Vagina (tissue), 2 donors: ENCODE measurements at regions not wholly inside any gene's neighbourhood (a gene's known extent, or its start where the extent isn't known, plus 50 kb on each side); places are given as distances from the start of the nearest gene placed in this dataset.

ENCODE experiments used
- DNase-seq, 2 donors: peaks; one replicate each; pipeline ENCODE4 v3.0.0-alpha.2; 2017; ENCODE audit errors: extremely low spot score in 2 of 2
- H3K27ac ChIP-seq: fragments of 200-600 bp; sonication (generic); one replicate; pipeline ENCODE4 v1.5.1; 2019
- H3K27me3 ChIP-seq: fragments of 200-600 bp; sonication (generic); one replicate; pipeline ENCODE4 v1.5.1; 2019
- H3K36me3 ChIP-seq, 2 donors: fragments of 200-600 bp; sonication (generic); one replicate each; pipeline ENCODE4 v1.5.1; 2017 to 2019
- H3K4me1 ChIP-seq: fragments of 200-600 bp; sonication (generic); one replicate; pipeline ENCODE4 v1.5.1; 2019
- H3K4me3 ChIP-seq, 2 donors: fragments of 200-600 bp; sonication (generic); 1 replicate in 1 of 2; 2 replicates in 1 of 2; pipeline ENCODE4 v1.5.1; 2016 to 2019
- H3K9me3 ChIP-seq: fragments of 200-600 bp; sonication (generic); one replicate; pipeline ENCODE4 v1.5.1; 2019
- CTCF ChIP-seq, 3 experiments: fragments of 450-650 bp in 2 of 3; fragments of 200-600 bp in 1 of 3; sonication (generic) in 1 of 3; IDR thresholded peaks; one replicate each; pipeline ENCODE4 v1.5.1; 2017 to 2019; ENCODE audit warnings: antibody characterized with exemption in 3 of 3, mild to moderate bottlenecking in 2 of 3, moderate library complexity in 2 of 3
- POLR2A ChIP-seq, 2 donors: fragments of 450-650 bp; IDR thresholded peaks; one replicate each; pipeline ENCODE4 v1.6.1; 2017; ENCODE audit warnings: antibody characterized with exemption in 2 of 2, mild to moderate bottlenecking in 2 of 2, moderate library complexity in 2 of 2
- POLR2AphosphoS5 ChIP-seq, 2 donors: sonication (generic); formaldehyde crosslinking; IDR thresholded peaks; one replicate each; pipeline ENCODE4 v1.9.0; 2017; ENCODE audit warnings: antibody characterized with exemption in 2 of 2, mild to moderate bottlenecking in 2 of 2, low read depth in 1 of 2; ENCODE audit not compliant: insufficient read depth in 1 of 2
- intact Hi-C: fragments of 100-400 bp; cut with DNase I; formaldehyde crosslinking; loops from one replicate; pipeline ENCODE4 v1.15.1; 2023

- TF ChIP-seq POLR2A (IDR thresholded peaks at IDR 0.05) (no peak), POLR2AphosphoS5 (IDR thresholded peaks at IDR 0.05; ENCODE audit: insufficient read depth in 1 of 2, low read depth in 1 of 2) (no peak), CTCF (IDR thresholded peaks at IDR 0.05) (no peak)
- H3K27me3 ChIP-seq = no peaks in the 10 kb centered on the region
- no peak overlapping the region for H3K27ac ChIP-seq
- H3K4me1 ChIP-seq = no peaks in the 10 kb centered on the region
- H3K36me3 ChIP-seq = no peaks in the 10 kb centered on the region
- no peak overlapping the region for H3K4me3 ChIP-seq
- DNase-seq = no peak
- intact Hi-C loops = no loop called here
- no peaks in the 10 kb centered on the region for H3K9me3 ChIP-seq
Measured at GRCh38 chr5:113897748-113898147, 384.3 kb downstream of the YTHDC2 start.

GRCh38 chr5:113900141-113900540, 386.6 kb downstream of the YTHDC2 start:
- H3K27ac ChIP-seq = no peak overlapping the region
- intact Hi-C loops = no loop called here
- H3K4me3 ChIP-seq = no peak overlapping the region
- H3K4me1 ChIP-seq = no peaks in the 10 kb centered on the region
- DNase-seq = no peak
- H3K27me3 ChIP-seq = no peaks in the 10 kb centered on the region
- H3K9me3 ChIP-seq = no peaks in the 10 kb centered on the region
- TF ChIP-seq POLR2A (IDR thresholded peaks at IDR 0.05) (no peak), CTCF (IDR thresholded peaks at IDR 0.05) (no peak), POLR2AphosphoS5 (IDR thresholded peaks at IDR 0.05; ENCODE audit: insufficient read depth in 1 of 2, low read depth in 1 of 2) (no peak)
- no peaks in the 10 kb centered on the region for H3K36me3 ChIP-seq

- H3K4me1 ChIP-seq = no peaks in the 10 kb centered on the region
- H3K36me3 ChIP-seq = no peaks in the 10 kb centered on the region
- no peak for DNase-seq
- H3K27ac ChIP-seq = no peak overlapping the region
- no peaks in the 10 kb centered on the region for H3K9me3 ChIP-seq
- H3K27me3 ChIP-seq = no peaks in the 10 kb centered on the region
- intact Hi-C loops = no loop called here
- H3K4me3 ChIP-seq = no peak overlapping the region
- no peak for TF ChIP-seq POLR2A (IDR thresholded peaks at IDR 0.05)
- no peak for TF ChIP-seq POLR2AphosphoS5 (IDR thresholded peaks at IDR 0.05; ENCODE audit: insufficient read depth in 1 of 2, low read depth in 1 of 2)
- TF ChIP-seq CTCF (IDR thresholded peaks at IDR 0.05) = no peak
Measured at GRCh38 chr5:113900816-113901215, 387.3 kb downstream of the YTHDC2 start.

- Histone ChIP-seq H3K27ac (no peak overlapping the region), H3K4me1 (no peaks in the 10 kb centered on the region), H3K36me3 (no peaks in the 10 kb centered on the region), H3K4me3 (no peak overlapping the region), H3K9me3 (no peaks in the 10 kb centered on the region), H3K27me3 (no peaks in the 10 kb centered on the region)
- no peak for TF ChIP-seq POLR2AphosphoS5 (IDR thresholded peaks at IDR 0.05; ENCODE audit: insufficient read depth in 1 of 2, low read depth in 1 of 2)
- no peak for TF ChIP-seq POLR2A (IDR thresholded peaks at IDR 0.05)
- TF ChIP-seq CTCF (IDR thresholded peaks at IDR 0.05) = no peak
- intact Hi-C loops = no loop called here
- no peak for DNase-seq
Measured at GRCh38 chr5:113901718-113902117, 388.2 kb downstream of the YTHDC2 start.

- intact Hi-C loops = no loop called here
- H3K27ac ChIP-seq = no peak overlapping the region
- TF ChIP-seq POLR2AphosphoS5 (IDR thresholded peaks at IDR 0.05; ENCODE audit: insufficient read depth in 1 of 2, low read depth in 1 of 2) (no peak), CTCF (IDR thresholded peaks at IDR 0.05) (no peak)
- no peak for DNase-seq
- H3K9me3 ChIP-seq = no peaks in the 10 kb centered on the region
- H3K27me3 ChIP-seq = no peaks in the 10 kb centered on the region
- no peak overlapping the region for H3K4me3 ChIP-seq
- no peaks in the 10 kb centered on the region for H3K4me1 ChIP-seq
- H3K36me3 ChIP-seq = no peaks in the 10 kb centered on the region
Measured at GRCh38 chr5:113902917-113903660, 389.6 kb downstream of the YTHDC2 start.
